GM21786 (cell line): ENCODE measurements at regions not wholly inside any gene's neighbourhood (a gene's known extent, or its start where the extent isn't known, plus 50 kb on each side); places are given as distances from the start of the nearest gene placed in this dataset.

Experiments used
- ATAC-seq: cut with Tn5 transposase; IDR thresholded peaks from one replicate; pipeline ENCODE4 v1.9.1; 2021; ENCODE audit not compliant: unreplicated experiment

DNA sequence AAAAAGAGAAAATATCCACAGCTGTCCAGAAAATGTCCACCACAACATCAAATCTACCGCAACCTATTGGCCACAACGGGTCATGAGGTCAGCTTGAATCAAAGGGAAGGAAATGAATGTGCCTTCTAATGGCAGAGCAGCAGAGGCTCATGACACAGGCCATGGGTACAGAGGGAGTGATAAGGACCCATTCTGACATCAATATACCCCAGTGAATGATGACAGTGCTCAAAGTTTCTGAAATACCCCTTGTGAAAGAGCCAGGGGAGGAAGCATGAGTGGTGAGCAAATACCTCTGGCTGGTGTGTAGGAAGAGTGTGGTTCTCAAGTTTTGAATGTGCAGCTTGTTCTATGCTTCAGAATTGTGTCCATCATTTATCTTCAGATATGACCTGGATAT lies 348.2 kb downstream of the IRX1 start:
- ATAC-seq, result no peak

DNA sequence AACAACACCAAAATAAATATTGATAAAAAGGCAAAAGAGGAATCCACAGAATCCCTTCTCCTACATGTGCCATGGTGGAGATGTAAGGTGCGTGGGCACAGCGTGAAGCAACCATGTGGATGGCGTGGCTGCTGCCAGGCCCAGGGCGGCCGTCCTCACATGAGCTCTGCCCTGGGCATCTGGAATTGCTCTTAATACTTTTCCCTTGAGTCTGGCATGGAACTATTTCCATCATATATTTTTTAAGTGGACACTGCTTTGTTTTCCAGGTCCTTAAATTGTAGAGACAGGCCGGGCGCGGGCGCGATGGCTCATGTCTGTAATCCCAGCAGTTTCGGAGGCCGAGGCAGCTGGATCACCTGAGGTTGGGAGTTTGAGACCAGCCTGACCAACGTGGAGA lies 349.3 kb downstream of the IRX1 start:
- no peak for ATAC-seq

DNA sequence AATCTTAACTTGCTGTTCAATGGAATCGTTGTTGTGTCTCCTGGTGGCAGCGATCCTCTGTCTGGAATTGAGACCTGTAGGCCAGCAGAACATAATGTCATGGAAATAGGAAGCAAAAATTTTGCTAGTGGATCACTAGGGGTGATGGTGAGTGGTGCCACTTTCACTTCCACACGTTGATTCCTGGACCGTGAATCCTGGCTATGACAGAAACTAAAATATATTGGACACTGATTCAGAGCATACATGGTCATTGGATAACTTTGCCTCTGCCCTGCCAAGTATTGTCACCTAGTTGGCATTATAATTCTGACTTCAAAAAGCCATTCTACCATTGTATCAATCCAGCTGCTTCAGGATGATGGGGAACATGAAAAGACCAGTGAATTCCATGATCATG lies 353.2 kb downstream of the IRX1 start:
- ATAC-seq, result no peak

DNA sequence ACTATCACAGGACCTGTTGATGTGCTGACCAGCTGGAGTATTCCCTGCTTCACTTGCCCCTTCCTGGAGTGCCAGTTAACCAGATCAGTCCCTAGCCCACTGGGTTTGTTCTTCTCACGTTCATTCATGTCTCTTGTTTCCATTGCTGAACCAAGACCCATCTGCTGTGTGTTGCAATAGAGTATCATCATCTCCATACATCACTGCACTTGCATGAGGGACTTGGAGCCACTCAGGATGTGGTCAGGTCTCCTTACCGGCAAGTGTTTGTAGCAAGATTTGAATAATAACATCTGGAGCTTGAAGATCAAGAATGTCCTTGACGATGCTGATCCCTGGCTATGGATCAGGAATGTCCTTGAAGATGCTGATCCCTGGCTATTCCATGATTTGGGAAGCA lies 358.6 kb downstream of the IRX1 start:
- ATAC-seq, result no peak

DNA sequence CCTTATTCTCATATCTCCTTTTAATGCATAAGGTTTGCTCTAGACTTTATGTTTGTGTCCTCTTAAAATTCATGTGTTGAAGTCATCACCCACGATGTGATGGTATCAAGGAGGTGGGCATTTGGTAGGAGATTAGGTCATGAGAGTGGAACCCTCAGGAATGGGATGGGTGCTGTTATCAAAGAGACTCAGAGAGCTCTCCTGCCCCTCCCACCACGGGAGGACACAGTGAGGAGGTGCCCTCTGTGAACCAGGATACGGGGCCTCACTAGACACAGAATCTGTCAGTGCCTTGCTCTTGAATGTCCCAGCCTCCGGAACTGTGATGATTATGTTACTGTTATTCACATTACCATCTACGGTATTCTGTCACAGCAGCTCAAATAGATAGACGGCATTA lies 359.0 kb downstream of the IRX1 start:
- ATAC-seq, result no peak

DNA sequence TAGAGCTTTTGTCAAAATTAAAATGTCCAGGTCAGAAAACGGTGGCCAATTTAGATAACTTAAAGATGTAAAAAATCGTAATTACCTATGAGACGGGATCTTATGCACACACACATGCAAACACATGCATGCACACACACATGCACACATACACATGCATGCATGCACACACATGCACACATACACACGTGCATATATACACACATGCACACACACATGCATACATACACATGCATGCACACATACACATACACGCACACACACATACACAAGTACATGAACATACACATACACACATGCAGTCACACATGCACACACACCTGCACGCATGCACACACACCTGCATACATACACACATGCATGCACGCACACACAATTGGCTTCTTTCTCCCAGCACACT lies 362.0 kb downstream of the IRX1 start:
- ATAC-seq, result no peak

DNA sequence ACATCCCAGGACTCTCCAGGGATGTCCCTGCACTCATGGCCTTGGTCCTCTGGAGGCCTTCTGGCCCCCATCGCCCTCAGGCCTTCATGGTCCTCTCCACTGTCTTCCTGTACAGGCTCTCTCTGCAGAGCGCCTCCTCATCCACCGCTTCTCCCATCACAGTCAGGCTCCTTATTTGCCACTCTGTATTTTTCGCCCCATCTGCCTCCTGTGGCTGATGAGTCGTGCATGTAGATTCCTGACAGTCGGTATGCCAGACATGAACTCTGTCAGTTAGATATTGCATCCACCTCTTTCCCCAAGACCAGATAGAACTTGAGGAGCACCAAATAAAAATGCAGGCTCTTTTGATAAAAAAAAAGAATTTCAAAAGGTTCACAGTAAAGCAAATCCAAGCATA lies 362.8 kb downstream of the IRX1 start:
- ATAC-seq, result no peak

DNA sequence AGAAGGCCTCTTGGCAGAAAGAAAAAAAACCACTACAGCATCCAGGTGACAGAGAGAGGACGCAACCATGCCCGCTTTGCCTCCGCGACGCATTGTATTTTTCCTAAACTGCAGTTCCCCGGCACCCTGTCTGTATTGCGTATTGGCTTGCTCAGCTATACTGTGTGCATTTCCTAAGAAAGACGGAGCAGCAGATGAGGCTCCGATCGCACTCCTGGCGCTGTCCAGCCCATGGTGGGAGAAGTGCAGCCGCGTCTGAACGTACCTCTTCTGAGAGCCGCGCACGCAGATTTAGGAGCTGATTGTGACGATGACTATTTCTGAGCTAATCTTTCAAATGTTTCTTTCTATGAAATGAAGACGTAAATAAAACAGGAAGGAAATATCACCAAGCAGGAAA lies 366.5 kb downstream of the IRX1 start:
- no peak for ATAC-seq

DNA sequence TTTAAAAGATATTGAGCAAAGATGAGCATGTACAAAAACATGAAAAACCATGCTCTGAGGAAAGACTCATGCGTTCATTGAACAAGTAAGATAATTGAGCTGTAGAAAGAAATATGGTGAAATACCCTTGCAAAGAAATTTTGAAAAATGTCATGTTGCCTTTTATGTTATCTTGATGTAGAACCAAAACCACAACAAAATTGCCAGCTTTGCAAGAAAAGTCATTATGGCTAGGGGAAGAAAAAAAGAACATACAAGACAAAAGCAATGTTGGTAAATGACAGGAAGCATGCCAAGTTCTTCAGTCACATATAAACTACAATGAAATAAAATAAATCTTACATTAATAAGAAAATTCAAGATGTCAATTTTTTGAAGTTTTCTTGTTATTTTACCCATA lies 368.0 kb downstream of the IRX1 start:
- no peak for ATAC-seq

DNA sequence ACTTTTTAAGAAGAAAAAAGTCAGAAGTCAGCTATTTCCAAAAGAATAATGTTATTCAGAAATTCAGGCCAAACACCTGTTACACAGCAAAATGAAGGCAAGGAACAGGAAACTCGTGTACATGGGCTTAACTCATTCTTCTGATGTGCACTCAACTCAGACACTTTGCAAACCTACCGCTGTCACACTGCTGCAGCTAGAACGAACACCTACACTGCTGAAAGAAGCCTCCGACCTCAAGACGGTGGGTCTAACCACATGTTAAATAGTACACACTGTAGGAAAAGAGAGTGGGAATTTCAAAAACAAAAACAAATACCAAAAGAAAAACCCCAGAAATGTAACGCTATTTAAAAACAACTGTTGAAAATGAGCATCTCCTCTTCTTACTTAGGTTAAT lies 384.5 kb downstream of the IRX1 start:
- no peak for ATAC-seq

DNA sequence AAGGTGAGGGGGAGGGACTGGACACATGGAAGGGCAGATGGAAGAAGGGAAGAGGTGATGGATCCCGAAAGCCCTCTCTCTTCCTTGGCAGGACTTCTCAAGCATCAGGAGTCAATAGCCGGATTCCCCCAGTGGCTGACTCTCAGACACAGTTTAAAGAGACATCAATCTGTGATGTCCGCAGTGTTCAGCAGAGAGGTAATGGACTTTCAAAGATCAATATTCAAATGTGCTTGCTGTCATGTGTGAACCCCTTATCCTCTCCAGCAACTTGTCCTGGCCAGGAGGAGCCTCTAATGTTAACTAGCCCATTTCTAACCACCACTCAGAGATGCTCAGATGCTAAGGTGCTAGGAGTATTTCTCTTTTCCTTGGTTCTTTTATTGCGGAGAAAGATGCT lies 392.2 kb downstream of the IRX1 start:
- no peak for ATAC-seq

DNA sequence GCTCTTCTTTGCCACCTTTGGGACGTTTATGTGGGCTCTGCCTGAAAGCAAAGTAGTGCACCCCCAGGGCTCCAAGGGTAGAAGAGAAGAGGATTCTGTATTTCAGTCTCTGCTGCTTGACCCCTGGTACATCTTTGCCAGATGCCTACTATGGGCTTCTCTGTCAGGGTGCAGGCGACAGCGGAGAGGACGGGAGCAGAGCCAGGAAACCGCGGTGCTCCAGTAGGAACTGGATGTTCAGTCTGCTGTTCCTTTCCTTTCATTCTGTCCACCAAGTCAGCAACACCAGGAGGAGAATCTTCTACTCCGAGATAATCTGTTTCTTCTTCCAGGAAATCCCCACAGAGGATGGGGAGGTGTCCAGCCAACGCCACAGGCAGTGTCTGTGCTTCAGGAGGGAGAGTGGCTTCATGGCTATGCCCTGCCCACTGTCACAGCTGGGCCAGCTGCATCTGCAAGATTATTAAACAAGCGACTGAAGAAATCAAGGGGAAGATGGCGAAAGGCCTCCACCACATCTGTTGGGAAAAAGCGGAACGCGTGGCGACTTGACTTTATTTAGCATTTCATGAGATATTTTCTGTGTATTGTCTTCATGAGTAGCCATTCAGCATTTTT lies 398.3 kb downstream of the IRX1 start:
- no peak for ATAC-seq

DNA sequence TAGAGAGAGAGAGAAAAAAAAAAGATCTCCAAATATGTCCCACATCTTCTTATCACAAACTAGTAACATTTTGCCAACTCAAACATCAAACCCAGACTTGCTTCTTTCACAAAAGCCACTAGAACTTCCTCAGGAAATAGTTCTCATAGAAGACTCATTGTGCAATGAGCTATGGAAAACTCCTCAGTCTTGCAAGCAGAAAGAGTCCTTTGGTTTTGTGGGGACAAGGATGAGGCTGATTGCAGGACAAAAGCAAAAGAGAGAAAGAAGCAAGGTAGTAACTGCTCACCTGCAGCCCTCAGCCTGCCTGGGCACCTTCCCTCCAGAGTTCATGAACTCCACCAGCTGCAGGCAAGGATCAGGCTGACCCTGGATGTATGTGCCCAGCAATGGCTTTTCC lies 399.0 kb downstream of the IRX1 start:
- ATAC-seq, result no peak

DNA sequence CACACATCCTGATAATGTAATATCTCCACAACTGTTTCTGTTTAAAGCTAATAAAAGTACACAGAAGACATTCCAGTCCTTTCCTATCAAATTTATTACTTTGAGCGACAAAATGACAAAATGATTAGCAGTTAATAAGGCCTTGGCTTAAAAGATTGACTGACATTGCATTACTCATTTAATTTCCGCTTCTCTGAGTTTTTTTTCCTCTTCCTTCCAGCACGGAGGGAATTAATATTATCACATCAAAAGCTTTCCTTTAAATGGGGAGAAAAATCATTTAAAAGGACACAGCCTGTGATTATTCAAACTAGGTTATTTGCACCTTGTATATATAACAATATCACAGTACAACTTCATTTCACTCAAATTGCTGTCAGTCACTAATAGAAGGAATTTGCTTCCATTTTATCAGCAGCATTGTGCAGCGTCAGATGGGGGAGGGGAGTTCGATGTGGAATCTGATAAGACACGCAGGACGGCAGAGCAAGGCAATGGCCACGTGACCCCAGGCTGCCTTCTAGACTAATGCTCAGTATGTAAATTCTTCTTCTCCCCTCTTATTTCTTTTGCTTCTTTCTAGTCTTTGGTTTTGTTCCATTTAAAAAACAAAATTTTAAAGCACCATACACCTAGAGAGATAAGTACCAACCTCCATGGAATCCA lies 400.5 kb downstream of the IRX1 start:
- no peak for ATAC-seq

DNA sequence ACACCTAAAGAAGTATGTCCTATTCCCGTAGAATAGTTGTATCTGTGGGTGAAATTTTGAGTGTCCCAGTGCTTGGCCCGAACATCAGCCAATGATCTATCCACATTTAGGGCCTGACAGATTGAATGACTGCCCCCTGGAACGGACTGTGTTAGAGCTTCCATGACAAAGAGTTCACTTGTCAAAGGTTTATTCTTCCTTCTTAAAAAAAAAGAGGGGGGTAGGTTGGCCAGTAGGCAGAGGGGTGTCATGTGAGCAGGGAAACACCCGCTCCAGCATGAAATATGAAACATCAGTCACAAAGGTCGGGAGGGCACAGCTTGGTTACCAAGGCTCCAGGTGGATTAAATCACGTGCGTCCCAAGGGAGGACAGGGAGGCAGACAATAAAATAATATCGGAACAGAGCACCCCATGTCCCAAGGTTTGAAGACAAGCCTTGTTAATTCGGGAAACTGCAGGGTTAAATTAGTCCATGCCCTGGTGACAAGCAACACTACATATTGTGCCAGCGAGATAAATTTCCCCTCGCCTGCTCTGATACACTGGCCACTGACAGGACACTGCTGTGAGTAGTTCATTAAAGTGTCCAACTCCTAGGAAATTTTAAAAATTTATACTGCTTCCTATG lies 401.2 kb downstream of the IRX1 start:
- no peak for ATAC-seq

DNA sequence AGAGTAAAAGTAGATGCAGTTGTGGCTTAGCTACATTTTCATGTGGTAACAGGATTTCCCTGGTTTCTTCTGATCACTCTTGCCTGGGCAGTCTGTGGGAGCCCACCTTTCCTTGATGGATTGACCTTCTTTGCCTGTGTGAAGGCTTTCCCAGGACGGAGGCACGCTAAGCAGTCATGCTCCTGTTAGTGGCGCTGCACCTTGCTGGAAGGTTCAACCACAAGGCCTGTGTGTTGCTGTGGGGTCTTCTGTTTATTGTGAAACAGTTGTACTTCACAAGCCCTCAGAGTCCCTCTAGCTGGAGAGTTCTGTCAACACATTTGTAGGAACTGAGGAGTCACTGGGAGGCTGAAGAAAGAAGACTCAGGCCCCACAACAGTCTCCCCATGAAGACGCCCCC lies 402.0 kb downstream of the IRX1 start:
- no peak for ATAC-seq

DNA sequence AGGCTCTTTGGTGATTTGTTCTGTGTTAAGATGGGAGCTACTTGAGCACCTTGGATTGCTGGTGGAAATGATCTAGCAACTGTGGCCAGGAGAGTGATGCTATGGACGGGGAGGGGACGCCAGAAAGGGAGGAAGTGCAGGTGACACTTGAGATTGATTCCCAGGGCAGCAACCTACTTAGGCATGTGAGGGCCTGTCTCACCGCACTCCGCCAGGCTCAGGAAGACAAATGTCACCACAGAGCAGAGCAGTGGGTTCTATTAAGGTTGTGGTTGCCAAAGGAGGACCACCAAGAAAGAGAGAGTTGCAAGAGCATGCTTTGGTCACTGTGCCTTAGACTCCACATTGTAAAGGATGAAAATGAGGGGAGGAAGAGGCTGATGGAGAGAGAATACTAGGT lies 404.3 kb downstream of the IRX1 start:
- no peak for ATAC-seq

DNA sequence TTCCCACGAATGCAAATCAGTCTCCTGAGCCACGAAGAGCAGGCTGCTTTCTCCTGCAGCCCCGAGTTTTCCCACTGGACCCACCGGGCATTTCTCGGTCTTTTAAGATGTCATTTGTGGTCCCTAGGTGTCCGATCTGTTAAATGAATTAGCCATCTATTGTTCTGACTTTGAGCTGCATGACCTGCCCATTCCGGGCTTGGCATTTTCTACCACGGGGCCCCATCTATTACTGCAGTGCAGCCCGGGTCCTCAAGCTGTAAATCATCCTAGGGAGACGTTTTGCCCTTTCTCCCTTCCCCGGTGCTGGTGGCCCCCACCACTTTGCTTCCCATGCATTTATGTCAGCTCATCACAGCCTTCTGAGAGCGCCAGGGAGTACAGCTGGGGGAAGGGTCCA lies 405.4 kb downstream of the IRX1 start:
- no peak for ATAC-seq

DNA sequence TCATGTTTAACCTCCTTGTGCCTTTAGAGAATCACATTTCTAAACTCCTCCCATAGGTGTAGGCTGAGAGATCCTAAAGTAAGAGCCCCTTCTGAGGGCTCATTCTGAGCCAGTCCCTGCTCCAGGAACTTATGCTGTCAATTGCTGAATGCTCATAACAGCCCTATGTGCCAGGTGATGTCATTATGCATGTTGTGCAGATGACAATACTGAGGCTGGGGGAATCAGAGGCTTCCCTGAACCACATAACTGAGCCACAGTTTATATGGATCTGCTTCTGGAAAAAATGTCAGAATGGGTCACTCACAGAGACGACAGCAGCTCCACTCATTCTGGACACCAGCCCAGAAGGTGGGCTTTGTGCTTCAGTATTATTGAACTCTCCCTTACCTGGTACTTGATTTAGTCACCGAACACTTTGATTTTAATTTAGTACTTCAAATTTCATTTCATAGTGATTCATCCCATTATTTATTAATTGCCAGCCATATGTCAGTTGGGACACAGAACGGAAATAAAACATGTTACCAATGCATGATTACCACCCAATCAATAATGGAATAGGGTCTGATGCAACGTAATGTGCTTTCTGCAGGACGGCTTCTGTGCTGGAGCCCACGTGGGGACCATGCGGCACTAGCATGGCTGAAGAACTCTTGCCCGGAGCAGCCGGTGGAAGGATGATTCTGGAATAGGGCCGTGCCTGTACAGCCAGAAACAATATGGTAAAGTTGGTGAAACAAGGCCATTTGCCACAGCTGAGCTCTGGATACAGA lies 406.3 kb downstream of the IRX1 start:
- ATAC-seq, result no peak

DNA sequence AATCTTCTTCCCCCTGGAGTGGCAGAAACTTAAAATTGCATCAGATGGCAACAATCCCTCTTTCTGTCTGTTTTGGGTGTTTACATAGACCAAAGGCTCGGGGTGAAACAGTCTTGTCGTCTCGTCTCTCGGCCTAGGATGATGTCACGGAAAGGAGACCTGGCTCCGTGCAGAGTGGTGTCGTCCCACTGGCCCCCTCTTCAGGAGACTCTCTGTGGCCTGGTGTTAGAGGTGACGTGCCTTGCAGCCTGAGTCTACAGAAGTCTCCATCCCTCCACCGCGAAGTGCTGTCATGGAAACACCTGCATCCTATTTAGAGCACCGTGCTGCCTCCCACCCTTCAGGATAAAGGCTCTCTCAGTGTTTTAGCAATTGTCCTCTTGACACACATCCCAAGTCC lies 409.7 kb downstream of the IRX1 start:
- no peak for ATAC-seq

DNA sequence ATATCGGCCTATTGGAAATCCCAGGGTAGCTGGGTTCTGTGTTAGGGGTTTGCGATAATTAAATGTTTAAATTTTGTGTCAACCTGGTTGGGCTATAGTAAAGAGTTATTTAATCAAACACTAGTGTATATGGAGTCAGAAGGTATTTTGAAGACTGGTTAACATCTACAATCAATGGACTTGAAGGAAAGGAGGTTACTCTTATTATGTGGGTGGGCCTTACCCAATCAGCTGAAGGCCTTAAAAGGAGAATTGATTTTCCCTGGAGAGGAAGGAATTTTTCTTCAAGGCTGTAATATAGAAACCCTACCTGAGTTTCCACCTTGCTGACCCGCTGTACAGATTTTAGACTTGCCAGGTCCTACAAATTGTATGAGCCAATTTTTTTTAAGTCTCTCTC lies 411.4 kb downstream of the IRX1 start:
- no peak for ATAC-seq

DNA sequence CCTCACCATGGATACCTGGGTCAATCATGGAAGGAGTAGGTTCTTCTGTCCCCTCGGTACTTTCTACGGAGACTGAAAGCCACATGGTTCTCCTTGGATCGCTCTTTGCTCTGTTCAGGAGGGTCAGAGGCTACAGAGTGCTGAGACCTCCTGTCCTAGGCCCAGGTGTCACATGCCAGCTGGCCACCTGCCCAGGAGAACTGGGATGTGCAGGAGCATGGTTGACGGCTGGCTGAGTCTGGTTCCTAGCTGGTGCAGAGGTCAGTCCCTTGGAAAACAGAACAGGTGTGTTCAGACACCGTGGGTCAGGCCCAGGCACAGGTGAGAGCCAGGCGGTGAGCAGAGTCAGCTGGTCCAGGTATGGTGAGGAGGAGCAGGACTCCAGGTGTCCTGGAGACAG lies 416.3 kb downstream of the IRX1 start:
- no peak for ATAC-seq
